SU-DHL-6 (cell line): ENCODE measurements at regions not wholly inside any gene's neighbourhood (a gene's known extent, or its start where the extent isn't known, plus 50 kb on each side); places are given as distances from the start of the nearest gene placed in this dataset.

Experiments
- H2AFZ ChIP-seq: fragments of 200-600 bp; sonication (generic); 2 replicates; pipeline ENCODE4 v1.6.1; 2014; ENCODE audit warnings: low read depth, mild to moderate bottlenecking, moderate library complexity, mixed read lengths, antibody characterized with exemption, low read length; ENCODE audit not compliant: severe bottlenecking
- H3F3A ChIP-seq: fragments of 200-600 bp; shearing (Covaris generic); 2 replicates; pipeline ENCODE4 v1.6.0; 2016; ENCODE audit warnings: antibody characterized with exemption, mild to moderate bottlenecking; ENCODE audit not compliant: insufficient read depth
- H3K27ac ChIP-seq: fragments of 200-600 bp; sonication (generic); 2 replicates; pipeline ENCODE4 v1.5.1; 2016; ENCODE audit warnings: low read depth, mild to moderate bottlenecking, low read length, moderate library complexity, mixed read lengths
- H3K27me3 ChIP-seq: fragments of 200-600 bp; sonication (generic), shearing (Covaris generic); 2 replicates; pipeline ENCODE4 v1.6.0; 2014; ENCODE audit warnings: mild to moderate bottlenecking, low read length
- H3K36me3 ChIP-seq: fragments of 200-600 bp; sonication (generic); 2 replicates; pipeline ENCODE4 v1.6.1; 2014; ENCODE audit warnings: mild to moderate bottlenecking, low read length, mixed read lengths
- H3K4me2 ChIP-seq: fragments of 300-600, 200-600 bp; shearing (Covaris generic), sonication (generic); 2 replicates; pipeline ENCODE4 v1.6.0; 2014; ENCODE audit warnings: low read length, low read depth, mild to moderate bottlenecking; ENCODE audit not compliant: poor library complexity, severe bottlenecking
- H3K4me3 ChIP-seq: fragments of 200-600 bp; sonication (generic); 2 replicates; pipeline ENCODE4 v1.5.1; 2014; ENCODE audit warnings: antibody characterized with exemption, low read length, mild to moderate bottlenecking, mixed read lengths; ENCODE audit not compliant: insufficient read depth, poor library complexity, severe bottlenecking
- H3K79me2 ChIP-seq: fragments of 200-600 bp; sonication (generic); 2 replicates; pipeline ENCODE4 v1.6.1; 2014; ENCODE audit warnings: mild to moderate bottlenecking, low read length, moderate library complexity; ENCODE audit not compliant: insufficient read depth
- H3K9ac ChIP-seq: fragments of 200-600 bp; sonication (generic); 2 replicates; pipeline ENCODE4 v1.7.0; 2014; ENCODE audit warnings: mild to moderate bottlenecking, low read length
- H3K9me2 ChIP-seq: fragments of 200-600 bp; sonication (generic); replicated peaks from 2 replicates; pipeline ENCODE4 v1.6.1; 2014; ENCODE audit warnings: low read length; ENCODE audit not compliant: insufficient read depth
- H3K9me3 ChIP-seq: fragments of 200-600 bp; sonication (generic); 2 replicates; pipeline ENCODE4 v1.6.1; 2014; ENCODE audit warnings: low read length, mixed read lengths; ENCODE audit not compliant: insufficient read depth
- H4K20me1 ChIP-seq: fragments of 200-600 bp; sonication (generic); 2 replicates; pipeline ENCODE4 v1.6.1; 2014; ENCODE audit warnings: low read depth, mild to moderate bottlenecking, antibody characterized with exemption, low read length, moderate library complexity, mixed read lengths
- EZH2phosphoT487 ChIP-seq: fragments of 200-600 bp; sonication (generic), shearing (Covaris generic); conservative IDR thresholded peaks from 2 replicates; pipeline ENCODE4 v1.6.1; 2018; ENCODE audit warnings: mild to moderate bottlenecking, antibody characterized with exemption, low read length, moderate library complexity, mixed read lengths
- TF ChIP-seq, protein P1 (sequence below): fragments of 200-600 bp; sonication (generic); IDR thresholded peaks from one replicate; pipeline ENCODE4 v1.5.1; 2017; ENCODE audit warnings: antibody characterized with exemption, mild to moderate bottlenecking, low read length, moderate library complexity; ENCODE audit not compliant: insufficient read depth, poor library complexity, severe bottlenecking

DNA sequence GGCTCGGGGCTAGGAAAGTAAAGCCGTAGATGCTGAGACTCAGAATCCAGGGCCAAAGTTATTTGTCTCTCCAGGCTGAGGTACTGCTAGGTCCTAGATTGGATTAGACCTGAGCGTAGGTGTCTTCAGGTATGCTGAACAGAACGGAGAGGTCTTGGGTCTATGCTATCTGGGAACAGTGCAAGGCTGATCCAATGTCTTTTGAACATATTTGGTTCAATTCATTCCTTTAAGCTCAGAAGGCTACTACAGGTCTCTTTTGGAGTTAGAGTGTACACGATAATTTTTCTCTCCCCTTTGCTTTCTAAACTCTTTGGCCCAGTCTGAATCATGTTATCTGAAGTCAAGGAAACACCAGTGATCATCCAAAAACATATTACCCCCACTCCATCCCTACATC, 137.5 kb upstream of the TBL1XR1 start:
- peaks cover 69% of the 10 kb centered on the region for H3F3A ChIP-seq
- TF ChIP-seq, protein P1, sequence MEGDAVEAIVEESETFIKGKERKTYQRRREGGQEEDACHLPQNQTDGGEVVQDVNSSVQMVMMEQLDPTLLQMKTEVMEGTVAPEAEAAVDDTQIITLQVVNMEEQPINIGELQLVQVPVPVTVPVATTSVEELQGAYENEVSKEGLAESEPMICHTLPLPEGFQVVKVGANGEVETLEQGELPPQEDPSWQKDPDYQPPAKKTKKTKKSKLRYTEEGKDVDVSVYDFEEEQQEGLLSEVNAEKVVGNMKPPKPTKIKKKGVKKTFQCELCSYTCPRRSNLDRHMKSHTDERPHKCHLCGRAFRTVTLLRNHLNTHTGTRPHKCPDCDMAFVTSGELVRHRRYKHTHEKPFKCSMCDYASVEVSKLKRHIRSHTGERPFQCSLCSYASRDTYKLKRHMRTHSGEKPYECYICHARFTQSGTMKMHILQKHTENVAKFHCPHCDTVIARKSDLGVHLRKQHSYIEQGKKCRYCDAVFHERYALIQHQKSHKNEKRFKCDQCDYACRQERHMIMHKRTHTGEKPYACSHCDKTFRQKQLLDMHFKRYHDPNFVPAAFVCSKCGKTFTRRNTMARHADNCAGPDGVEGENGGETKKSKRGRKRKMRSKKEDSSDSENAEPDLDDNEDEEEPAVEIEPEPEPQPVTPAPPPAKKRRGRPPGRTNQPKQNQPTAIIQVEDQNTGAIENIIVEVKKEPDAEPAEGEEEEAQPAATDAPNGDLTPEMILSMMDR = no peak
- no peak for TF ChIP-seq EZH2phosphoT487
- no peaks in the 10 kb centered on the region for H4K20me1 ChIP-seq
- H2AFZ ChIP-seq = no peak overlapping the region
- H3K9me2 ChIP-seq = no peaks in the 10 kb centered on the region
- H3K9me3 ChIP-seq = no peaks in the 10 kb centered on the region
- H3K9ac ChIP-seq = peak overlapping the region; percentile 54
- no peaks in the 10 kb centered on the region for H3K36me3 ChIP-seq
- no peaks in the 10 kb centered on the region for H3K27me3 ChIP-seq
- peak overlapping the region; percentile 98 for H3K27ac ChIP-seq
- no peak overlapping the region for H3K4me3 ChIP-seq
- H3K4me2 ChIP-seq = peak overlapping the region; percentile 52
- H3K79me2 ChIP-seq = no peaks in the 10 kb centered on the region

DNA sequence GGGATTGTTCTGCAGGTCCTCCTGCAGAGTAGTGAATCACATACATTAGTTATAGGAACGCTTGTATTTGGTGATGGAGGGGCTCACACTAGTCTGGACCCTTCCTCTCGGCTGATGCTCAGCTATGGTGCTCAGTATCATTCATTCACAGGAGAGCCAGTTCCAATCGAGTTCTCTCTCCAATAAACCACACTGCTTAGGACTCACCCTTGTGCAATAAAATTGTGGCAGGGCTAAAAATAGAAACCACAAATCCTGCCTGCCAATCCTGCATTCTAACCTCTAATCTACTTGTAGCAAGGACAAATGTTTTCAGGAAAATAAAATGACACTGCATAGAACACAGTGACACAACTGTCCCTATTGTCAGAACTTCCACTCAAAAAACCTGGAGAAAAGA, 138.4 kb upstream of the TBL1XR1 start:
- Histone ChIP-seq H3K9ac (peak overlapping the region; percentile 49), H3K4me2 (peak overlapping the region; percentile 21), H3K36me3 (no peaks in the 10 kb centered on the region), H3K9me3 (no peaks in the 10 kb centered on the region), H2AFZ (no peak overlapping the region), H3K9me2 (no peaks in the 10 kb centered on the region), H3F3A (peaks cover 71% of the 10 kb centered on the region), H3K27me3 (no peaks in the 10 kb centered on the region), H3K4me3 (no peak overlapping the region), H4K20me1 (no peaks in the 10 kb centered on the region), H3K27ac (peak overlapping the region; percentile 98), H3K79me2 (no peaks in the 10 kb centered on the region)
- TF ChIP-seq EZH2phosphoT487 = no peak
- TF ChIP-seq, protein P1 = no peak

DNA sequence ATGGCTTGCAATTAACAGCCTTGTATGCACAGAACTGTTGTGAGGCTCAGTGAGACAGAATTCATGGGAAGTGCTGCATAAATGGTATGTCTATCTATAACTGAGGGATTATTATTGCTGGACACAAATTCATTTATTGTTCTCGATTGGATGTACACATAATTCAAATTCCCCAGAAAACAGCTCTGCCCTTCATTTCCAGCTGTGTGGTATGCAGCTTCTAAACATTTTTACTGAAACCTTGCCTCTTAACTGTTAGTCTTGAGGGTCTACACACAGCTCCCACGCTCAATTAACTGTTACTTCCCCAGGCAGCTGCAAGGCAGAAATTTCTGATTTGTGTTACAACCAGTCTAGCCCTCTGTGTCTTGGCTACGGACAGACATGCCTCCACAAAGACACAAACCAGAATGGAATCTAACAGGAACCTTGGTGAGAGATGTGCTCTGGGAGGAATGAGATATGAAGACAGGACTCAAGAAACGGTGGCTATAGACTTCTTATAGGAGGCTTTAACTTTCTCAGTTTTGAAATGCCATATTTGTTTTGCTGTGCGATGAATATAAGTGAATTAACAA, 139.7 kb upstream of the TBL1XR1 start:
- Histone ChIP-seq H3K27ac (peak overlapping the region; percentile 98), H3K27me3 (no peaks in the 10 kb centered on the region), H2AFZ (peak overlapping the region; percentile 24), H3F3A (peaks cover 74% of the 10 kb centered on the region), H3K9me3 (no peaks in the 10 kb centered on the region), H3K4me2 (peak overlapping the region; percentile 54), H3K9me2 (no peaks in the 10 kb centered on the region), H3K9ac (peak overlapping the region; percentile 49), H4K20me1 (no peaks in the 10 kb centered on the region), H3K4me3 (no peak overlapping the region), H3K79me2 (no peaks in the 10 kb centered on the region), H3K36me3 (no peaks in the 10 kb centered on the region)
- TF ChIP-seq, protein P1 = no peak
- no peak for TF ChIP-seq EZH2phosphoT487
